Testis (tissue), 2 donors: ENCODE measurements at regions not wholly inside any gene's neighbourhood (a gene's known extent, or its start where the extent isn't known, plus 50 kb on each side); places are given as distances from the start of the nearest gene placed in this dataset.

Experiments
- DNase-seq: peaks from one replicate; pipeline ENCODE4 v3.0.0-alpha.2; 2019
- H3K27ac ChIP-seq, 2 donors: fragments of 200-600 bp; sonication (generic); one replicate each; pipeline ENCODE4 v1.5.1; 2019
- H3K27me3 ChIP-seq: fragments of 200-600 bp; sonication (generic); one replicate; pipeline ENCODE4 v1.5.1; 2019
- H3K36me3 ChIP-seq: fragments of 200-600 bp; sonication (generic); one replicate; pipeline ENCODE4 v1.5.1; 2017; ENCODE audit warnings: low read depth; ENCODE audit errors: missing control alignments
- H3K4me1 ChIP-seq: fragments of 200-600 bp; sonication (generic); one replicate; pipeline ENCODE4 v1.5.1; 2019
- H3K4me3 ChIP-seq, 2 donors: fragments of 200-600 bp; sonication (generic); one replicate each; pipeline ENCODE4 v1.5.1; 2017 to 2019
- H3K9me3 ChIP-seq: fragments of 200-600 bp; sonication (generic); one replicate; pipeline ENCODE4 v1.5.1; 2017
- POLR2A ChIP-seq: fragments of 450-650 bp; IDR thresholded peaks from one replicate; pipeline ENCODE4 v1.6.1; 2017; ENCODE audit warnings: antibody characterized with exemption, mild to moderate bottlenecking, moderate library complexity
- WGBS, 2 donors: methylation state at CpG; one replicate each; pipeline ENCODE4 v1.1.5; 2018; 5-methylcytosine and 5-hydroxymethylcytosine counted together
- intact Hi-C: fragments of 100-400 bp; cut with DNase I; formaldehyde crosslinking; loops from one replicate; pipeline ENCODE4 v1.15.1; 2023; ENCODE audit warnings: low total_unique reads
- TF ChIP-seq, protein P1 (sequence below), 3 experiments: fragments of 450-650 bp in 2 of 3; fragments of 200-600 bp in 1 of 3; sonication (generic) in 1 of 3; IDR thresholded peaks; one replicate each; pipeline ENCODE4 v1.5.1; 2016 to 2019; ENCODE audit warnings: antibody characterized with exemption in 3 of 3, mild to moderate bottlenecking in 2 of 3, moderate library complexity in 1 of 3

DNA sequence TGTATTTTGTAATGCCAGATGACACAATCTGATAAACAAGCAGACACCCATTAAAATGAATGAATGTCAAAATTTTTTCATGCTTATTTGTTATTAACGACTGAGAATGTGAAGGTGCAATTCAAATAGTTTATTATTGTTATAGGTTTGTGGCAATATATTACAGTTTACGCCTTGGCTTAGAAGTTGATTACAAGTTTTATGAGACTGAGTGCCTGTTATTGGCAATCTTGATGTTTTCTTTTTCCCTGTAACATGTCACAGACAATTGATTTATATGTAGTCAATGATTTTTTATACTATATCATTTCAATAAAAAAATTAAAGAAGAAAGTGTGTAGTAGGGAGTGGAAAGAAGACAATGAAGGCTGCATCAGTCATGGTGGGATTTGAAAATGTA lies 144.1 kb upstream of the EEF1E1 start:
- H3K4me1 ChIP-seq: no peaks in the 10 kb centered on the region
- H3K27me3 ChIP-seq: no peaks in the 10 kb centered on the region
- intact Hi-C loops: no loop called here
- H3K36me3 ChIP-seq: no peaks in the 10 kb centered on the region
- TF ChIP-seq, protein P1, sequence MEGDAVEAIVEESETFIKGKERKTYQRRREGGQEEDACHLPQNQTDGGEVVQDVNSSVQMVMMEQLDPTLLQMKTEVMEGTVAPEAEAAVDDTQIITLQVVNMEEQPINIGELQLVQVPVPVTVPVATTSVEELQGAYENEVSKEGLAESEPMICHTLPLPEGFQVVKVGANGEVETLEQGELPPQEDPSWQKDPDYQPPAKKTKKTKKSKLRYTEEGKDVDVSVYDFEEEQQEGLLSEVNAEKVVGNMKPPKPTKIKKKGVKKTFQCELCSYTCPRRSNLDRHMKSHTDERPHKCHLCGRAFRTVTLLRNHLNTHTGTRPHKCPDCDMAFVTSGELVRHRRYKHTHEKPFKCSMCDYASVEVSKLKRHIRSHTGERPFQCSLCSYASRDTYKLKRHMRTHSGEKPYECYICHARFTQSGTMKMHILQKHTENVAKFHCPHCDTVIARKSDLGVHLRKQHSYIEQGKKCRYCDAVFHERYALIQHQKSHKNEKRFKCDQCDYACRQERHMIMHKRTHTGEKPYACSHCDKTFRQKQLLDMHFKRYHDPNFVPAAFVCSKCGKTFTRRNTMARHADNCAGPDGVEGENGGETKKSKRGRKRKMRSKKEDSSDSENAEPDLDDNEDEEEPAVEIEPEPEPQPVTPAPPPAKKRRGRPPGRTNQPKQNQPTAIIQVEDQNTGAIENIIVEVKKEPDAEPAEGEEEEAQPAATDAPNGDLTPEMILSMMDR (IDR thresholded peaks at IDR 0.05): no peak
- no peak for TF ChIP-seq POLR2A
- no peak for DNase-seq
- 66 to 67% methylated on average over 2 of the region's 2 CpGs for WGBS, 2 donors
- no peaks in the 10 kb centered on the region for H3K9me3 ChIP-seq
- no peak overlapping the region for H3K27ac ChIP-seq
- no peak overlapping the region for H3K4me3 ChIP-seq

DNA sequence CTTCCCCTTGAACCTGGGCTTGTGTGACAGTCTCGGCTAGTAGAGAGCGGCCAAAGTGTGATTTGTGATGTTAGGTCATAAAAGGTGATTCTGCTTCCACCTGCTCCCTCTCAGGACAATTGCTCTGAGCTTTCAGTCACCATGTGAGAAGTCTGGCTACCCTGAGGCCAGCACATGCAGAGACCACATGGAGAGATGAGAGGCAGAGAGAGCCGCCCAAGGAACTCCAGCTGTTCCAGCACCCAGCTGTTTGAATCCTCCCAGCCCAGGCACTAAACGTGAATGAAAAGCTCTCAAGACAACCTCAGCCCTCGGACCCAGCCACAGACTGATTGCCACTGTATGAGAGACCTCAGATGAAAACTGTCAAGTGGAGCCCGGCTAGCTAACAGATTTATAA lies 143.4 kb upstream of the EEF1E1 start:
- Histone ChIP-seq H3K9me3 (no peaks in the 10 kb centered on the region), H3K27me3 (no peaks in the 10 kb centered on the region), H3K4me3 (no peak overlapping the region), H3K4me1 (no peaks in the 10 kb centered on the region), H3K36me3 (no peaks in the 10 kb centered on the region), H3K27ac (no peak overlapping the region)
- intact Hi-C loops: no loop called here
- TF ChIP-seq POLR2A: no peak
- TF ChIP-seq, protein P1 (IDR thresholded peaks at IDR 0.05): no peak
- DNase-seq: no peak
- 30 to 55% methylated on average over 6 of the region's 6 CpGs for WGBS, 2 donors

DNA sequence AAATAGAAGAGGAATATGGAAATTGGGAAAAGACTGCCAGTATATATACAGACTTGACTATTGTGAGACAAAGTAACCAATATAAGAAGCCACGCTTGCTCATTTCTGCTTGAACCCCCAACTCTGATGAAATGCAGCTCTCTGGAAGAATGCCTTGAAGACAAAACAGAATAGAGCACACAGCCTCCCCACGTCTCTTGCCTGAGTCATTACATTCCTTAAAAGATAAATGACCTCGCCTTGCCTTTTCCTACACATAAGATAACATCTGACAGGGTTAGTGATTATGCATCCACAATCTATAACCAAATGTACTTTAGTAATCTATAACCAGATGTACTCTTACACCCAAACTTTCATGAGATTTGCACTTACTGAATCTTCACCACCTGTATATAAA lies 141.1 kb upstream of the EEF1E1 start:
- H3K36me3 ChIP-seq: no peaks in the 10 kb centered on the region
- DNase-seq: no peak
- intact Hi-C loops: no loop called here
- 30 to 40% methylated on average over 3 of the region's 3 CpGs for WGBS, 2 donors
- no peak overlapping the region for H3K27ac ChIP-seq
- no peaks in the 10 kb centered on the region for H3K9me3 ChIP-seq
- TF ChIP-seq, protein P1 (IDR thresholded peaks at IDR 0.05): no peak
- no peak for TF ChIP-seq POLR2A
- H3K27me3 ChIP-seq: no peaks in the 10 kb centered on the region
- no peak overlapping the region for H3K4me3 ChIP-seq
- no peaks in the 10 kb centered on the region for H3K4me1 ChIP-seq

DNA sequence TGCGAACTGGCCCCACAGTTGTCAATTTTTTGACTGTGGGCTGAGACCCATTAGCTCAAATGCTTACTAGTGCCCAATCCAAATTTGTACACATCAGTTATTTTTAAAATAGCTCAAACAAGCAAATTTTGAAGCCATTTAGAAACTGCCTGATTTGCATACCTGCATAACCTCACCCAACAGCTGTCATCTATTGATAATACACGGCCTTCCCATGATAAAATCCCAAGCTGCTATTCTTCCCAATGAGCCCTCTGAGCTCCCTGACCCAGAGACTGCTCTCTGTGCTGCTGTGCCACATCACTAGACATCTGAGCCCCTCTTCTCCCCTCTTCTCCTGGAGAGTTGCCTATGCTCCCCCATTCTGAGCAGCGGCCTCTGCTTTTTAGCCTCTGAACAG lies 140.5 kb upstream of the EEF1E1 start:
- intact Hi-C loops: no loop called here
- TF ChIP-seq POLR2A: no peak
- TF ChIP-seq, protein P1 (IDR thresholded peaks at IDR 0.05): no peak
- no peaks in the 10 kb centered on the region for H3K4me1 ChIP-seq
- no peaks in the 10 kb centered on the region for H3K36me3 ChIP-seq
- H3K27ac ChIP-seq: no peak overlapping the region
- H3K4me3 ChIP-seq: no peak overlapping the region
- no peak for DNase-seq
- no peaks in the 10 kb centered on the region for H3K9me3 ChIP-seq
- WGBS, 2 donors: 69 to 73% methylated on average over 3 of the region's 3 CpGs
- no peaks in the 10 kb centered on the region for H3K27me3 ChIP-seq

DNA sequence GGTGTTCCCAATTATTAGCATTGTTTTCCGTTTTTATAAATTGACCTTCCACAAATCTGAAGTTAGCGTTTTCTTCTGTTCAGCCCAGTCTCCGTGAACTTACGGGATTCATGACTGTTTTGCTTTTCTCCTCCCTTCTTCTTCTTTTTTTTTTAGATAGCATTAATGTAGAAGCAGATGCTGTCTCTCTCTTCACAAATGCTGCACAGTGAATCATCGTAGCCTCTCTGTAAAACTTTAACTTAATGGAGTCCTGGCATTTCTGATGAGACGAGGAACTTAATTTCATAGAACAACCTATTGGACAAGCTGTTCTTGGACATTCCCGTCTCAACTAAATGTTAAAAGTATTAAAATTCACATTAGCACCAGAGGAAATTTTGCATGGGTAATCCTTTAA lies 138.0 kb upstream of the EEF1E1 start:
- no peak for DNase-seq
- intact Hi-C loops: no loop called here
- H3K27ac ChIP-seq: no peak overlapping the region
- H3K9me3 ChIP-seq: no peaks in the 10 kb centered on the region
- TF ChIP-seq, protein P1 (IDR thresholded peaks at IDR 0.05): no peak
- no peak for TF ChIP-seq POLR2A
- WGBS, 2 donors: 67 to 74% methylated on average over 7 of the region's 7 CpGs
- no peaks in the 10 kb centered on the region for H3K27me3 ChIP-seq
- H3K4me1 ChIP-seq: no peaks in the 10 kb centered on the region
- no peaks in the 10 kb centered on the region for H3K36me3 ChIP-seq
- H3K4me3 ChIP-seq: no peak overlapping the region
